CD4-positive, alpha-beta T cell treated with Interleukin-6 at 100 ng/mL for 8 hours (primary cell): ENCODE measurements at regions not wholly inside any gene's neighbourhood (a gene's known extent, or its start where the extent isn't known, plus 50 kb on each side); places are given as distances from the start of the nearest gene placed in this dataset.
"Not testable (repeated sequence)": the region's sequence is repeated elsewhere in the genome, so short reads cannot be mapped to it uniquely, and the experiment has no call there.

Experiments
- DNase-seq: peaks from one replicate; pipeline ENCODE4 v3.0.0-alpha.2; 2020; ENCODE audit warnings: mixed read lengths, low spot score

GRCh38 chr4:162841753-162842152, 324.9 kb downstream of the NAF1 start:
- DNase-seq = no peak

- DNase-seq = no peak
Measured at GRCh38 chr4:162839814-162840213, 326.9 kb downstream of the NAF1 start.

DNA sequence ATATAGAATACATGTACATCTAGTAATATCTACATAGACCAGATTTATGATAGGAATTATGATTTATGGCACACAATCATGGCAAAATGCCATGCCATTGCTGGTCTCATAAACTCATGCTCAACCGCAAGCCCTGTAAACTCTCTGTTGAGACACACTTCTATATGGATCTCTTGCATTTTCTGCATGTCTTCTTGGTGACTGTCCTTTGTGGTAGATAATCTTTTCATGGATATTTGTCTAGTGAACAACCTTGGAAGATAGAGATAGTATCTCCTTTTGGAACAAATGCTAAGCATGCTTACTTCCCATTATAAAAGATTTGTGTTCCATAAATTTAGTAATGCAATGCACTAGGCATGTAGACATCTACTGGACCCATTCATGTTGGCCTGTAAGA, 328.0 kb downstream of the NAF1 start:
- no peak for DNase-seq

DNA sequence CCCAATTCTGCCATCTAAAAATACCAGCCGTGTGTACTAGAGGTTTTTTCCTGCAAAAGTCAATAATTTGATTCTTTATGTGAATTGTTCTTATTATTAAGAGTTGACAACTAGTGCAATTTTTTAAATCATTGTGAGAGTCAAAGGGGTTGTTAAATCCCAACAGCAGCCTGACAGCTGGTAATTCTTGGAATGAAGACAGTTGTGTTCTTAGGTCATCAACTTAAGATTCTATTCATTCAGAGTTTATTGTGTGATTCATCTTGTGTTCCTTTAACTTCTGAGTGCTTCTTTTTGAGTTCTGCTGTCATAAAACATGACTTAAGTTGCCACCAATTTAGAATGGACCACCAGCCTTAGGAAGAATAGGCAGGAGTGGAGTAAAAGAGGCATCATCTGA, 329.0 kb downstream of the NAF1 start:
- no peak for DNase-seq

GRCh38 chr4:162837241-162837640, 329.4 kb downstream of the NAF1 start:
- no peak for DNase-seq

GRCh38 chr4:162836773-162837172, 329.9 kb downstream of the NAF1 start:
- no peak for DNase-seq

- DNase-seq = not testable (repeated sequence)
Measured at GRCh38 chr4:162836258-162836657, 330.4 kb downstream of the NAF1 start.

GRCh38 chr4:162830899-162831298, 335.8 kb downstream of the NAF1 start:
- DNase-seq = no peak

GRCh38 chr4:162817374-162817773, 349.3 kb downstream of the NAF1 start:
- not testable (repeated sequence) for DNase-seq

DNA sequence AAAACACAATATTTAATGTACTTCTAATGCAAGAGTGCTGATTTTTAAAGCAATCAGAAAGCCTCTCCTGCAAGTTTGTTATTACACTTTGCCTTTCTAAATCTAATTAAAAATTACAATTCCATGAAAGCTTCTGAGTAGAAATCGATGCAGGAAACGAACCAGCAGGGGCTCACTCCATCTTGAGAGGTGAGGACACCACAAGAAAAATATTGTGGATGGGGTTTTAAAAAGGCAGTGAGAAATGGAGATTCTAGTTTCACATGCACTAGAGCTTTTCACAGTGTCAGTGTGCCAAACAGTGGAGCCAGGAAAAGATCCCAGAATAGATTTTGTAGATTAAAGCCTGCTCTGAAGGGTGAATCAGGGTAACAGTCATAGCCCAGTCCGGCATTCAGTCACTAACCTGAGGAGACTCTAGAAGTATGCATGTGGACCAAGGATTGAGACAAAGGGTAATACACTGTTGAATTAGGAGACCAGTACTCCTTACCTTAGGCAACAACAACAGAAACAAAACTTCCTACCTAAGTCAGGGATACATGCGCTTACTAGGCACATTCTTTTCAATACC, 362.3 kb downstream of the NAF1 start:
- DNase-seq = no peak

DNA sequence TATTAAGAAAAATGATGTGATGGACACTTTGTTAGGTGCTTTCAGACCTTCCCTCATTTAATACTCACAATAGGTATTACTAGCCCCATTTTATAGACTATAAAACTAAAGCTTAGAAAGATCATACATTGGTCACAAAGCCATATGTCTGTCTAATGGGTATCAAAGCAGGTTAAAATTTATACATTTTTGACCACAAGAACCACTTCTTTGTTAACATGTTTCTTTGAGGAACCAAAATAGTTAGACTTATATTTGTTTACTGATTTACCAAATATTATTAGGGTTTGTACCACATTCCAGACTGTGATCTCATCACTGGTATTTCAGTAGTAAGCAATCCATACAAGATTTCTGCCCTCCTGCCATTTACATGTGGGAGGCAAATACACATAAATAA, 363.3 kb downstream of the NAF1 start:
- no peak for DNase-seq

GRCh38 chr4:162797108-162797507, 369.6 kb downstream of the NAF1 start:
- DNase-seq = no peak

- no peak for DNase-seq
Measured at GRCh38 chr4:162793571-162793970, 373.1 kb downstream of the NAF1 start.

- no peak for DNase-seq
Measured at GRCh38 chr4:162793004-162793403, 373.7 kb downstream of the NAF1 start.

DNA sequence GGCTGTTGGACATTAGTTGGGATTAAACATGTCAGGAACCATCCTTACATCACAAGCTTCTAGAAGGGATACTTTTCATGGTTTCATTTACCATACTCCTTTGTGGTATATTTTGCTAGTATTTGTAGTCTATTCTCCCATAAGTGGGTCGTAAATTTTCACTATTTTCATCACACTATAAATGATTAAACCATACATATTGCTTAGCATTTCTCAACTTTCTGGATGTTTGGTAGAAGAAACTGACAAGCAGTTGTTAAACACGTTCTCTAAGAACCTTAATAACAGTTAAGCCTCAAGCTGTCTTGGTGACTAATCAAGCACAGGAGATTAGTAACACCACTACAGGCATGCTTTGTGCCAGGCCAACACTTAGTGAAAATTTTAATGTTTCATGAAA, 375.5 kb downstream of the NAF1 start:
- no peak for DNase-seq

GRCh38 chr4:162787120-162787519, 379.6 kb downstream of the NAF1 start:
- no peak for DNase-seq

DNA sequence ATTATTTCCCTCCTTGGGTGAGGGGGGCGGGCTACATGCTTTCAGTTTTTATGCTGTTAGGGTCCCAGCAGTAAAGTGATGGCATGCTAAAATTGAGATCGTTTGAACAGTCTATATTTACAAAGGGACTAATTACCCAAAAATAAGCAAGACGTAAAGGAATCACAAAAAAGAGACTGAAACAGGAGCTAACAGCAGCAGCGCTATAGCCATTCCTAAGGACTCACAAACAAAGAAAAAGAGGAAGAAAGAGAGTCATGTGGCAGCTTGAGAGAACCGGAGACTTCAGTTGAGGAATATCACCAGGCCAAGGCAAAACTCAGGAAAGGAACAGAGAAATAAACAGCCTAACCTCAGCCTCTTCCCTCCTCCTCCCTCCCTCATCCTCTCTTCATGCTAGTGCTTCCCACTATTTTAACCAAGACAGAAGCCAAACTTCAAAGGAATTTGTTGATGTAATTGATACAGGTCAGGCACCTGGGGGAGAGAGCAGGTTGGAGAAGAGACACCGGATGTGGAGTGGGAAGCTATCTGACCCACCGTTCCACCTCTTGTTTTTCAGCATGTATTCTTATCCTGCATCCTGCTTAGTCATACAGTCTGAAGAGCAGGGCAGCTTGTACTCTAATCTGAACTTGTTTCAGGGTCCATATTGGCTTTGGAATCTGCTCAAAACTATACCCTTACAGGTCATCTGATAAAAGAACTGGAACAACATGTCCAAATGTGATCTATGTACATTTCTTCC, 383.7 kb downstream of the NAF1 start:
- DNase-seq = no peak

GRCh38 chr4:162782096-162782777, 384.5 kb downstream of the NAF1 start:
- DNase-seq = no peak

DNA sequence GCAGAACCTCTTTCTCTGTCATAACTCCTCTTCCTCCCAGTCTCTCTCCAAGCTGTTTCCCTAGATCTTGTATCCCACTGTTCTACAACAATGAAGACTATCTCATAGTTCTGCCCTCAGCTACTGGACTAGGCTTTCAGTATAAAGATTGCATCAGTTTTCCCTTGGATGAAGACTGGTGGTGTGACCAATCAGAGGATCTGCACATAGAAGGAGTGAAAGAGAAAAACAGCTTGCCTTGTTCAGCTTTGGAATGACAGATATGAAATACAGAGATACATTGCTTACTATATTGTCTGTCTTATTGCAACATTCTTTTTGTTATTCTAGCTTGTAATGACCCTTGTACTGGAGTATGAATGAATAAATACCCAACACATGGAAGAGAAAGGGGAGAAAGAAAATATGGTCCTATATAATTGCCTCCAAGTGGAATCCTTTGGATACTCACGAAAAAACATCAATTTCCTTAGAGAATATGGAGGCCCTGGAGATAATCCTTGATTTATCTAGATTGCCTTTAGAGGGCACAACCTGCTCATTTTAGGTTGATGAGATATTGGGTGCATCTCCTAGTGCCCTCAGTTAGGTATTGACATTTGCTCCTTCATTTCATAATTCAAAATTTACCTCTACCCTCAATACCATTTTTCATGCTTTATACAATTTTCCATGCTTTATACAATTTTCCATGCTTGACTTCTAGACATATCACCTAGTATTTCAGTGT, 395.8 kb downstream of the NAF1 start:
- DNase-seq = no peak

DNA sequence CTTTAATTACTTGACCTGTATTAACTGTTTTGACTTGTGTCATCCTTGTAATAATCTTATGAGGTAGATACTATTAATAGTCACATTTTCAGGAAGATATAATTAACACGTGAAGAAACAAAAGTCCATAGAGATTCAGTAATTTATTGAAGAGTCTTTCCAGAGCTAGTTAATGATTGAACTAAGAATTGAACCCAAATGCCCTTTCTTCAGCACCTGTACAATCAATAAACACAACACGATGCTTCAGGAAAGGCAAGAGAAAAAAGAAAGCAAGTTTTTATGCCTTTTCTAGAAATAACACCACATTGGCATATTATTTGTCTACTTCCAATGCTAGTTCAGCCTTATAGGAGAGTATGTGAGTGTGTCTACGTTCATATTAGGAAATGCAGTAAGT, 399.6 kb downstream of the NAF1 start:
- no peak for DNase-seq

- DNase-seq = no peak
Measured at GRCh38 chr4:162761965-162762364, 404.7 kb downstream of the NAF1 start.

DNA sequence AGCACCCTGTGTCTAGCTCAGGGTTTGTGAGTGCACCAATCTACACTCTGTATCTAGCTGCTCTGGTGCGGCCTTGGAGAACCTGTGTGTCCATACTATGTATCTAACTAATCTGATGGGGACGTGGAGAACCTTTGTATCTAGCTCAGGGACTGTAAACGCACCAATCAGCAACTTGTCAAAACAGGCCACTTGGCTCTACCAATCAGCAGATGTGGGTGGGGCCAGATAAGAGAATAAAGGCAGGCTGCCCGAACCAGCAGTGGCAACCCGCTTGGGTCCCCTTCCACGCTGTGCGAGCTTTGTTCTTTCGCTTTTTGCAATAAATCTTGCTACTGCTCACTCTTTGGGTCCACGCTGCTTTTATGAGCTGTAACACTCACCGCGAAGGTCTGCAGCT, 426.5 kb downstream of the NAF1 start:
- DNase-seq = not testable (repeated sequence)

- DNase-seq = not testable (repeated sequence)
Measured at GRCh38 chr4:162739596-162739995, 427.1 kb downstream of the NAF1 start.
